Nucleus accumbens (tissue), 56 donors: ENCODE measurements at regions not wholly inside any gene's neighbourhood (a gene's known extent, or its start where the extent isn't known, plus 50 kb on each side); places are given as distances from the start of the nearest gene placed in this dataset.

Experiments used
- DNase-seq, 56 donors: peaks; one replicate each; lab custom pipeline; 2025; lab: John Stamatoyannopoulos, UW

DNA sequence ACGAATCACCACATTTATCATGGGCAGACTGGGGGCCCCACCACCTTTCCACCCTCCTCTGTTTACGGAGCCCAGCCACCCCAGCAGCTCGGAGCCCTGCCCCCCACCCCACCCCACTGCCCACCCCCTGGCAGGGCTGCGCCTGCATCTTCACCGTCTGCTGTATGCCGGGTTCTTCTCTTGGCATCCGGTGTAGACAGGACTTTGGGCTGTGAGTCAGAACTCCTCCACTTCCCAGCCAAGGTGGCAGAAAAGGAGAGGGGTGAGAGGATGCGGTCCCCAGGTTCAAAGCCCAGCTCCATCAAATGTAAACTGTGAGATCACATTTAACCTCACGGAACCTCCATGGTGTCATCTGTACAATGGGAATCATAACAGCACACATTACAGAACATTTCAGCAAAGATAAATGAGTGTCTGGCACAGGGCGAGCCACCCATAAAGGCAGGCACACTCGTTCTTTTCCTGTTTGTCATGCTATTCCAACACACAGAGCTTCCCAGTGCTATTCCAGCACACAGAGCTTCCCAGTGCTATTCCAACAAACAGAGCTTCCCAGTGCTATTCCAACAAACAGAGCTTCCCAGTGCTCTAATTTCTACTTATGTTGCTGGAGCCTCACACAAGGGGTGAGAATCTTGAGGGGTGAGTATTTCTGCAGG lies 292.7 kb upstream of the RTL1 start:
- no peak for DNase-seq

DNA sequence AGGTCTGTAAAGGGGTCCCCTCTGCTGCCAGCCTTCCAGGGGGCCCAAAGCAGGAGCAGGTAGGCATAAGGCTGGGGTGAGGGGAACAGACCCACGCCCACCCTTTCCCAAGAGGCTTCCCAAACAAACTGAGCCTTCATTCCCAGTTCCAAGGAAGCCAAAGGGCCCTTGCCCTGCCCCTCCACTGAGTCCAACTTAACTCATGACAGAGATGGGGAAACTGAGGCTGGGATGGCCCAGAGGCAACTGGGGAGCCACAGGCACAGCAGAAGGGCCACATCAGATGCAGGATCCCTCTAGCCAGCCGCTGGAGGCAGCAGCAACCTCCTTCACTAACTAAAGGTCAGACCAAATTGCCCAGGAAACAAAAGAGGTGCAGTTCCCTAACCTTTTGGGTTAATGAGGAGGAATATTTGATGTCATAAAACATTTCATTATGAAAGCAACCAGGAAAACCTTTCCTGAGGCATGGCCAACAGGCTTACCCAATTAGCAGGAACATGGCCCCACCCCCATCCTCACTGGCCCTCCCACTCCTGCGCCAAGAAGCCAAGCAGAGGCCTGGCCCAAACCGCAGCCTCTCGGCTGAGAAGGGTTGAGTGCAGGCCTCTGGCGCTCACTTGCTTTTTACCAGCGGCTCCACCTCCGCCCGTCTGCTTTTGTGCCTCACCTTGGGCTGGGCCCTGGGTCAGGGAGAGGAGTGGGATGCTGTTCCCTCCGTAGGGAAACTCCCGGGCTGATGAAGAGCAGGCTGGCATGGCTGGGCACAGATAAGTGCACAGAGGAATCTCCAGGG lies 293.5 kb upstream of the RTL1 start:
- DNase-seq: no peak

DNA sequence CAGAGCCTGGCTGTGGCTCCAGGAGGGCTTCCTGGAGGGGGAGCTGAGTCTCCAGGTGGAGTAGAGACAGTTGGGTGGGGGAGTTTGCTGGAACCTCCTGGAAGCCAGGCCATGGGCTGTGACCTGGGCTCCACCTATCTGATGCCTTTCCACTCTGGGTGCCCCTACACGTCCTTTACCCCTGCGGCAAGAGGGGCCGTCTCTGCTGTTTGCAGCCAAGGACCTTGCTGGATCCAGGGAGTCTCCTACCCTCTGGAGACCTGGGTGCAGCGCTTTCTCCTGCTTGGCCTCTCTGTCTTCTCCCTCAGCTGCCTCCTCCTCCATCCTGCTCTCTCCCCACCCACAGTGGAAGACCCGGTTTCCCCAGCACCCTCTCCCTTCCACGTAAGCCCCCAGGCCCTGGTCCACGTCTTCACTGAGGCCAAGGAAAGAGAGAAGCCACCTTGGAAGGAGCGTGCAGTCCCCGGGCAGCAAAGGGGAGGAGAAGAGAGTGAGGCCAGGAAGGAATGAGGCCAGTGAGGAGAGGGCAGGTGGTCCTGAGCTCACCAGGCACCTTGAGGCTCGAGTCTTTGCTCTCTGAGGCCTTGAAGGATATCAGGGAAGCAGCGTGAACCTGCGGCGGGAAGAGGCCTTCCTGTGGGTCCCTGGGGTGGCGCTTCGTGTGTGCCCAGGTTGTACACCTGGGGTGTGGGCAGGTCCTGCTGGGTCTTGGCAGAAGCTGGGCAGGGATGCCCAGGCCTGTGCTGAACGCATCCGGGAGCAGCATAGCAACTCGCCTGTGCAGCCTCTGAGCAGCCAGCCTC lies 294.3 kb upstream of the RTL1 start:
- no peak for DNase-seq

DNA sequence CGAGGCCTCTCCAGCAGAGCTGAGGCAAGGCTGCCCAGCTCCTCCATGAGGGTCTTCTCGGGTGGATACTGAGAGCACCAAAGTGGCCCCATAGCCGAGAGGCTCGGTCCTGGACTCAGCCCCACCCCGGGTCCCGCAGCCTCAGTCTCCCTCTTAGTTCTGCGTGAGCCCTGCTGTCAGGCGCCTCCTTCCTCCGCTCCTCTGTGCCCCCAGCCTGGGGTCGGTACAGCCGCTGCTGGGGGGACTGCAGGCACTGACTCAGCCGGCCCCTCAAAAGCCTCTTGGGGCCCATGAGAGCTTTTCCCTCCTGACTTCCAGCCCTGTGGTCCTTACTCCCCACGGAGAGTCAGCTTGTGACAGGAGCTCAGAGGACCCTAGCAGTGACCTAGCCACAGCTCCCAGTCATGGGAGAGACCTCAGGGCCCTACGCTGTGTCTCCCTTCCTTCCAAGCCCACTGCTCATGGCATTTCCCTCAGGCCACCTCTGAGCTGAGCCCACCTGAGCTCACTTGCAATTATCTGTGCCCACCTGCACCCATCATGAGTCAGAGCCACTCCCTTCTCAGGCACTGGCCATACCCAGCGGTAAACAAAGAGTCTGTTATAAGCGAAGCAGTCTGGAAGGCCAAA lies 295.0 kb upstream of the RTL1 start:
- DNase-seq: no peak

DNA sequence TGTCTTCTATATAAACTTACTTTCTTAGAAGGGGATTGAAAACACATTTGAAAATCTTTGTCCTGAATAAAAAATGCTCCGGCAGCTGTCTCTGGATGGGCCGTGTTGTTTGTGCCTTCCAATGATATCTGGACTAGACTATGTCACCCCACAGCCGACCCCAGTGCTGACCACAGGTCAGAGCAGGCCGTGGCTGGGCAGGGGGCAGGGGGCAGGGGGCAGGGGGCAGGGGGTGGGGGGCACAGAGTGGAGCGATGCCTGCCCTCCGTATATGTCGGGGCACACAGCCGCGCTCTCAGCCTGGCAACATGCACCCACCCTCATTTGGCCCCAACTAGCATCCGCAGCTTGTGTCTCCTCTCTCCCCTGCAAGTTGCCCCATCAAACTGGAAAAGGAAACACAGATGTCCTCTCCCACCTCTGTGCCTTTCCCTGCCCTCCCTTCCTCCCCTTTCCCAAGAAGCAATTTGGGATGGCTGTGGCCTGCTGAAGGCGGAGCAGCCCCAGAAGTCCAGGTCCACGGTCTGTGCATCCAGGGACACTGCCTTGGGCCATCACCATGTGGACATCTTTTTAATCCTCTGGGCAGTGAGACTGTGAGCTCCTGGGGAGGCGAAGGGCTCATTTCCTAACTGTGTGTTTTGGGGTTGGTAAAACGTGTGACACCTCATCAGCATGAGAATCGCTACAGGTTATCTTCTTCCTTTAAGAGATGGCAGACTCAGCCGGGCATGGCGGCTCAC lies 295.7 kb upstream of the RTL1 start:
- DNase-seq: no peak

DNA sequence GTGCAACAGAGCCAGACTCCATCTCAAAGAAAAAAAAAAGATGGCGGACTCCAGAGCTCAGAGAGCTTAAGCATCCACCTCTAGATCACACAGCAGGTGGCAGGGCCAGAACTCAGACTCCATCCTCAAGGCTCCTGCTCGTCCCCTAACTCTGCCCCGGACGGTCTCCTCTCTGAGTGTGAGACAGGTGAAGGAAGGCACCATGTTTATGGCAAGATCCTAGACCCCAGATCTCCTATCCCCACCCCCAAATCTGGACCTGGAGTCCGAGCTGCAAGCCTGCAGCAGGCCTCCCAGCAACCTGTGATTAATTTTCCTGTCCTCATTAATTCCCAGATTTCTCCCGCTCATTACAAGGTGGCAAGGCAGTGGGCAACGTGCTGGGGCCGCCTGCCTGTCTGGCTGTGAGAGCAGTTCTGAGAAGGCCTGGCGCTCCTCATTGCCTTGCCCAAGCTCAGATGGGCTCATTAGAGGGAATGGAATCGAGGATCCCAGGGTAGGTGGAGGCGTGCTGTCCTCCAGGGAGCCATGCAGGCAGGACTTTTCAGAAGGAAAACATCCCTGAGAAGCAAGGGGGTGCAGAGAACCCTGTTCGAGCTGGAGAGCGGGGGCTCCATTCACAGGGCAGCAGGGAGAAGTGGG lies 296.6 kb upstream of the RTL1 start:
- no peak for DNase-seq

DNA sequence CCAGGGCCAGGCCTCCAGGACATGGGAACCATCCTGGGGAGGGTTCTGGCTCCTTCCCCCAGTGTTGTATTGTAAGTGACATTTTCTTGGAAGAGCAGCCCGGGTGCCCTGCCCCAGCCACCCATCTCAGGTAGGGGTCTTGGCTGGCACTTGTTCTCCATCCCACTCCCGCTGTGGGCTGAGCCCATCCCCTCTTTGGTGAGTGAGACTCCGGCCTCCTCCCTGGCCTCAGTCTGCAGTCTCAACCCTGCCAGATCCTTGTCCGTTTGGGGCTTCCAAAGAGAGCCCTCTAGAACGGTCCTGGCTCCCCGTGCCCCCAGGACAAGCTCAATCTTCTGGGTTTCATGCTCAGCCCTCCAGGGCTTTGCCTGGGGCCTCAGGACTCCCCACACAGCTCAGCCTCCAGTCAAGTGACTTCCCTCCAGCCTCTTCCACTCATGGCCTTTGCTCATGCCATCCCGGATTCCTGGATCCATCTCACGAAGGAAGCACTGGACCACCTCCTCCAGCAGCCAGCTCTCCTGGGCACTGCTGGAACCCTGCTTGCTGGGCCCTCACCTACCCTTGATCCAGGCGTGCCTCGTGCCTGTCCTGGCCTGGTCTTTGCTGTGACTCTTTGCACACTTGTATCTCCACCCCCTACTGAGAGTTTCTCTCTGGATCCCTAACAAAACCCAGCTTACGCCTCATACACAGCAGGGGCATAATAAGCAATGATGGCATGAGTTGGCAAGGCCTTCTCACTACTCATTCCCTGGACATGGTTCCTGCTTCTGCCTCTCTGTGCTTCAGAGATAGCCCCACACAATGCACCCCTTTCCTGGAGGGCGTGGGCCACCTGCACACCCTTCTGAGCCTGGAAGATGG lies 297.4 kb upstream of the RTL1 start:
- DNase-seq: no peak

DNA sequence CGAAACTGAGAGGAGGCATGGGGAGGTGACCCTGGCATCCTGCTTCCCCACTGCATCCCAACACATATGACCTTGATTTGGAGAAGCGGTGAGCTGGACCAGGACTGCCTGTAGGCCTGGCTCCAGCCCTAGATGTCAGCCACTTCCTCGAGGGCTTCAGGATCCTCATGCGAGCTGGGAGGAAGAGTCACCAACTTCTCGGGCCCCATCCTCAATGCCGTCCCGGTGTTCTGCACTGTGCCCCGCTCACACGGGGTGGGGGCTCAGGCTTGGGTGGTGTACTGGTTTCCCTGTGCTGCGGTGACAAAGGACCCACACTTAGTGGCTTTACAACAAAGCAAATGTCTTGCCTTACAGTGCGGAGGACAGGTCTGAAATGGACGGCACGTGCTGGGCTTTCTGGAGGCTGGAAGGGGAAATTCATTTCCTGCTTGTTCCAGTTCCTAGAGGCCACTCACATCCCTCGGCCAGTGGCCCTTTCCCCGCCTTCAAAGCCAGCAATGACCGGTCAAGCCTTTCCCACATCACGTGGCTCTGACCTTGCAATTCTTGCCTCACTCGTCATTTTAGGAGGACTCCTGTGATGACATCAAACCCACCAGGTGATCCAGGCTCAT lies 298.1 kb upstream of the RTL1 start:
- no peak for DNase-seq

DNA sequence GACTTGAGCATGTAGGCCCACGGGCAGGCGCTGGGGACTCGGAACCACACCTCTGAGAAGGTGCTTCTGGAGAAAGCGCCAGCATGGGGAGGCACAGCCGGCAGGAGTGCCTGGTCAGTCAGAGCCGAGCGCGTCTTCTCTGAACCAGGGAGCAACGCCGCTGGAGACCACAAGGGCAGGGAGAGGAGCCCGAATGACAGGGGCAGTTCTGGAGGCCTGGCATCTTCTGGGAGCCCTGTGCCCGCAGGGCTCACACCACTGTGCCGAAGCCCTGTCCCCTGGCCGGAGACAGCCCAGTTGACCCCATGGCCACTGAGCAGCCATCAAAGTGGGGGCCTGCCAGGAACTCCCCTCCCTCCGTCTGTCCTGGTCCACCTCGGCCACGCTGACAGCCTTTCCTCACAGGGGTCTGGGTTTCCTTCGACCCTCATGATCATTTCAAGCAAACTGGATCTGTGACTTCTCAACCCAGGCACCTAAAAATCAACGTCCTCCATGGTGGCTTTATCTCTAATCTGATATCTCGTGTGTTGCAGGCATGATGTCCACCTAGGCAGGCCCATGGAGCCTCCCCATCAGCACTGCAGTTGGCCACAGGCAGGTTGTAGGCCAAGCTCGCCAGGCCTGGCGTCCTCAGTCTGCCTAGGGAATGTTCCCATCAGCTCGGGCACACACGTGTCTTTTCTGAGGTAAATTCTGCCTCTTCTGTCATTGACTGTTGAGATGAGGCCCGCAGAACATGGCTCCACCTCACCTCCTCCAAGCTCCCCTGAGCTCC lies 299.3 kb upstream of the RTL1 start:
- DNase-seq: no peak

DNA sequence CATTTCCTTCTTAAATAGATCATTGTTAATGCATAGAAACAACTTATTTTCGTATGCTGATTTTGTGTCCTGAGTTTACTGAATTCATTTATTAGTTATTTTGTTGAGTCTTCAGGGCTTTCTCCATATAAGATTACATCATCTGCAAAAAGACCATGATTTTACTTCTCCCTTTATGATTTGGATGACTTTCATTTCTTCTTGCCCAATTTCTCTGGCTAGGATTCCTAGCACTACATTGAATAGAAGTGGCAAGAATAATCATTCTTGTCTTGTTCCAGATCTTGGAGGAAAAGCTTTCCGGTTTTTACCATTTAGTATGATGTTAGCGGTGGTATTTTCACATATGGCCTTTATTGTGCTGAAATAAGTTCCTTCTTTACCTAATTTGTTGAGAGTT lies 303.0 kb upstream of the RTL1 start:
- DNase-seq: no peak

DNA sequence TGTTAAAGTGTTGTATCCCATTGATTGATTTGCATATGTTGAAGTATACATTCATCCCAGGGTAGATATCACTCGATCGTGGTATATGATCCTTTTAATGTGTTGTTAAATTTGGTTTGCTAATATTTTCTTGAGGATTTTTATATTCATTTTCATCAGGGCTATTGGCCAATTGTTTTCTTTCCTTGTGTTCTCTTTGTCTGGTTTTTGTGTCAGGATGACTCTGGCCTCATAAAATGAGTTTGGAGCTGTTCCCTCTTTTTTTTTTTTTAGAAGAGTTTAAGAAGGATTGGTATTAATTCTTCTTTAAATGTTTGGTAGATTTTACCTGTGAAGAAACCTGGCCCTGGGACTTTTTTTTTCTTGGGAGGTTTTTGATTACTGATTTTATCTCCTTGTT lies 303.5 kb upstream of the RTL1 start:
- no peak for DNase-seq

DNA sequence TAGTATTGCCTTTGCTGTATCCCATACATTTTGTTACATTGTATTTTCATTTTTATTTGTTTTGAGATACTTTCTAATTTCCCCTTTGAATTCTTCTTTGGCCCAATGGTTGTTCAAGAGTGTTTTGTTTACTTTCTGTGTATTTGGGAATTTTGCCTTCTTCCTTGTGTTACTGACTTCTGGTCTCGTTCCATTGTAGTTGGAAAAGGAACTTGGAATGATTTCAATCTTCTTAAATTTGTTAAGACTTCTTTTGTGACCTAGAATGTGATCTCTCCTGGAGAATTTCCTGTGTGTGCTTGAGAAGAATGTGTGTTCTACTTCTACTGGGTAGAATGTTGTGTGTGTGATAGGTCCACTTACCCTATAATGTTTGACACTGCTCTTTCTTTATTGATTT lies 304.4 kb upstream of the RTL1 start:
- no peak for DNase-seq

DNA sequence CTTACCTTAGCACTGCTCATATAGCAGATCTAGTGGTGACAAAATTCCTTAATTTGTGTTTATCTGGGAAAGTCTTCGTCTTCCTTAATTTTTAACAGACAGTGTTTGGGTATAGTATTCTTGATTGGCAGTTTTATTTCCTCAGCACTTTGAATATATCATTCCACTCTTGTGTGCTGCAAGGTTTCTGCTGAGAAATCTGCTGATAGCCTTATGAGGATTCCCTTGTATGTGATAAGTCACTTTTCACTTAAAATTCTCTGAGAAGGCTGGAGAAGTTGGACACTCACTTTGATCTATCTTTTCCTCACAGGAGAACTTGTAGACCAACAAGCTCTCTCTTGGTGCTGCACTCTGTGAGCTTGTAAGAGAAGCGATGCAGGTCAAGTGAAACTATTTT lies 306.1 kb upstream of the RTL1 start:
- DNase-seq: no peak

DNA sequence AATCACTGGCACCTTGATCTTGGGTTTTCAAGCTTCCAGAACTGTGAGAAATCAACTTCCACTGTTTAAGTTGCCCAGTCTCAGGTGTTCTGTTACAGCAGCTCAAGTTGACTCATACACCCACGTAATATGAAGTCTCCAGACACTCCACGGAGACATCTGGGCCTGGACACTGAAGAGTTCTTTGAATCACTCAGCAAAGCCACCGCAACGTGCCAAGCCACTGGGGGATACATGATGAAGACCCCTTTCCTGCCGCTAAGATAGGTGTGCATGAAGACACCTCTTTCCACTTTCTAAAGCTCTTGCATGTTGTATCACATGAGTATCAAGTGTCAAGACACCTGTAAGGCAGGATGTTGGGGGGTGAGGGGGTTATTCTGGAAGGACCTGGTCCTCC lies 311.7 kb upstream of the RTL1 start:
- no peak for DNase-seq

DNA sequence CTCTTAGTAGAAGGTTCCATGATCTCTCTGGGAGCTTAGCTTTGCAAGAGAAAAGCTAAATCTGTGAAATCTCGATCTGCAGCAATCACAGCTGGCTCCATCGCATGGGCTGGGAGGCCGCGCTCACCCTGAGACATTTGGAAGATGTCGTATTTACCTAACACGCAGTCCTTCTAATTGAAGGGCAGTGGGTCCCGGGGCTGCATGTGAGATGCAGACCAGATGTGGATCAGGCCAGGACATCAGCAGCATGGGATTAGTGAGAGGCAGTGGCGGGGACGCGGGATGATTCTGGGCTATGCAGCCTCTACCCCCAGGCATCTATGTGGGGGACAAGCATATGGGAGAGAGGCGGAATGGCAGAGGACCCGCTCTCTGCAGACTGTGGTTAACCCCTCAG lies 312.4 kb upstream of the RTL1 start:
- no peak for DNase-seq

DNA sequence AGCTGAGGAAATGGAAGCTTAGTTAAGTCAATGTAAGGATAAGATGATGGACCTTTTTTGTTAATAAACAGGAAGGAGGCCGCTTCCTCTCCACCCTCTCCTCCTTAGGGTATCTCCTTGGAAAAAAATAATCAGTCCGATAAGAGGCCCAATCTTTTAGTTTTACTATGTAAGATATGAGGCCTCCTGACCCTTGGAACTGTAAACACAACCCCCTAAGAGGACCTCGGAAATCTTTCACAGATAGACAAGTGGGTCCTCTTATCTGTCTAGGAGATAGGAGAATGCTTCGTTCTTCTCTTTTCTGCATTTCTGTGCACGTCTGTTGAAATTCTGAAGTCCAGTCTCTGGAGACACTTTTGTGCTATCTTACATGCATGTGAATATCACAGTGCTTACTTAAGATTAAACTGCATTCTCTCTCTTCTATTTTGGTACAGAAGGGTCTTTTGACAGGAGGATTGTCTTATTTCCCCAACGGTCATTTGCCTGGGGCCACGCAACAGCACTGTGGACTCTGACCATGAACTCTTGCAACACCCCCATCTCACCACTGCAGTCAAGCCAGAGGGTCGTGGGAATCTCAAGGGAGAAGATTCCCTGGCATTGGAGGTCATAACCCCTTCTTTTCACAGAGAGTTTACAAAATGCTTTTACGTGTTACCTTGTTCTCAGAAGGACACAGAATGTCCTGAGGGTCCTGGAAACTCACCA lies 313.0 kb upstream of the RTL1 start:
- DNase-seq: no peak

DNA sequence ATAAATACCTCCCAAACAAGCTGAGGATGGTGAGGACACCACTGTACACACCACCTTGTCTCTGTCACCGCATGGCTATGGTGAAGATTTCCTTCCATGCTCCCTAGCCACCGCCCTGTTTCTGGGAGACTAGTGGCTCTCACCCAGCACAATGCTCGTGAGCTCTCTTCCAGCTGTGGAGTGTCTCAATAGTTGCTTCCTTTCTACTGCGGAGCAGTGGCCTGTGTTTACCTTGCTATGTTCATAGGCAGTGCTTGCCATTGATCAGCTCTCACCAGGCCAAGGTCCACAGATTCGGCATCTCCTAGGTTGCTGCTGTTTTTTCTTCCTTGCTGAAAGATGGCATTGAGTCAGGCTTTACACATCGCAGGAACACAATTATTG lies 313.6 kb upstream of the RTL1 start:
- DNase-seq: no peak
